Caco-2 (cell line): ENCODE measurements at regions not wholly inside any gene's neighbourhood (a gene's known extent, or its start where the extent isn't known, plus 50 kb on each side); places are given as distances from the start of the nearest gene placed in this dataset.

Source experiments
- BruUV-seq: library from RNA; stranded (reverse); fragments of 400-500 nt; replicated peaks from 2 replicates; lab custom pipeline; 2021; lab: Mats Ljungman, UMichigan
- CTCF ChIA-PET: fragments of 300-600 bp; sonication (Branson Sonifier 250); formaldehyde crosslinking; loops from one replicate; lab custom pipeline; 2022; ENCODE audit warnings: antibody characterized with exemption; lab: Charles Lee
- POLR2A ChIA-PET: fragments of 300-600 bp; sonication (Branson Sonifier 250); formaldehyde crosslinking; loops from one replicate; lab custom pipeline; 2022; ENCODE audit warnings: antibody characterized with exemption; lab: Charles Lee
- DNase-seq, 2 experiments: peaks; one replicate each; pipeline versions ENCODE4 v3.0.0 to v3.0.0-alpha.2; 2020 to 2022
- H3K27me3 ChIP-seq: replicated peaks from 2 replicates; pipeline ENCODE4 v1.6.0; 2011; ENCODE audit warnings: low read length; ENCODE audit not compliant: control insufficient read depth, insufficient read depth
- H3K36me3 ChIP-seq: 2 replicates; pipeline ENCODE4 v1.5.1; 2011; ENCODE audit warnings: low read length; ENCODE audit not compliant: control insufficient read depth, insufficient read depth
- H3K4me1 ChIP-seq: fragments of 250-450 bp; sonication (Bioruptor Pico); 2 replicates; pipeline ENCODE4 v1.5.1; 2020; ENCODE audit warnings: mild to moderate bottlenecking
- H3K4me3 ChIP-seq: 2 replicates; pipeline ENCODE4 v1.5.1; 2011; ENCODE audit warnings: low read depth, mild to moderate bottlenecking, control low read depth, low read length
- H3K9me3 ChIP-seq: fragments of 250-450 bp; sonication (Bioruptor Pico); 2 replicates; pipeline ENCODE4 v1.5.1; 2020; ENCODE audit warnings: mild to moderate bottlenecking, moderate library complexity
- H3K27ac Mint-ChIP-seq: one replicate; pipeline ENCODE4 v1.8.0; 2022; ENCODE audit warnings: mixed read lengths; ENCODE audit not compliant: unreplicated experiment
- H3K27me3 Mint-ChIP-seq: one replicate; pipeline ENCODE4 v1.8.0; 2022; ENCODE audit warnings: mixed read lengths; ENCODE audit not compliant: insufficient read depth, unreplicated experiment
- H3K36me3 Mint-ChIP-seq: one replicate; pipeline ENCODE4 v1.8.0; 2022; ENCODE audit warnings: mild to moderate bottlenecking, mixed read lengths; ENCODE audit not compliant: insufficient read depth, unreplicated experiment
- H3K4me1 Mint-ChIP-seq: one replicate; pipeline ENCODE4 v1.8.0; 2022; ENCODE audit warnings: low read depth, mixed read lengths; ENCODE audit not compliant: unreplicated experiment
- H3K4me3 Mint-ChIP-seq: one replicate; pipeline ENCODE4 v1.8.0; 2022; ENCODE audit warnings: mild to moderate bottlenecking, moderate library complexity, mixed read lengths; ENCODE audit not compliant: unreplicated experiment
- H3K9me3 Mint-ChIP-seq: one replicate; pipeline ENCODE4 v1.8.0; 2022; ENCODE audit warnings: mixed read lengths; ENCODE audit not compliant: unreplicated experiment
- intact Hi-C: fragments of 100-400 bp; cut with micrococcal nuclease; formaldehyde crosslinking; loops from one replicate; pipeline ENCODE4 v1.10.0; 2022; ENCODE audit not compliant: unreplicated experiment
- TF ChIP-seq, protein P1 (sequence below), 2 experiments: fragments of 200-600 bp in 1 of 2; IDR thresholded peaks; 1 replicate in 1 of 2; 2 replicates in 1 of 2; pipeline versions ENCODE4 v1.5.1 to v1.8.0; 2011 to 2022; ENCODE audit warnings: antibody characterized with exemption in 1 of 2, control low read depth in 1 of 2, inconsistent platforms in 1 of 2, low read depth in 1 of 2, low read length in 1 of 2, mild to moderate bottlenecking in 1 of 2, moderate library complexity in 1 of 2; ENCODE audit not compliant: insufficient read depth in 1 of 2, severe bottlenecking in 1 of 2, unreplicated experiment in 1 of 2

DNA sequence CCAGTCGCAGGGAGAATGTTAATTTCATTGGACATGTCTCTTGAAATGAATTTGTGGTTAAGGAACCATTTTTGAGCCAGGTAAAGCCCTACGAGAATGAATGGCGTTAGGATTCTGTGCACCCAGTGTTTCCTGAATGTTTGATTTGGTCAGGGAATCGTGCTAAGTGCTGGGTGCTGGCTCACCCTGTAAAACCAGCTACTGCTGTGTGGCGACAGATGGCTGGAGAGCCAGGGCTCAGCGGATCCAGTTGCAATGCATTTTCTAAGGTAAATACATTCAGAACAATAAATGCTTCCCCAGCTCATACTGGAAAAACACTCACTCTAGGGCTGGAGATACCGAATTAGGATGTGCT, 355.5 kb downstream of the GLRX3 start:
- H3K4me3 ChIP-seq = no peak overlapping the region
- CTCF ChIA-PET = no interaction called here
- TF ChIP-seq, protein P1, sequence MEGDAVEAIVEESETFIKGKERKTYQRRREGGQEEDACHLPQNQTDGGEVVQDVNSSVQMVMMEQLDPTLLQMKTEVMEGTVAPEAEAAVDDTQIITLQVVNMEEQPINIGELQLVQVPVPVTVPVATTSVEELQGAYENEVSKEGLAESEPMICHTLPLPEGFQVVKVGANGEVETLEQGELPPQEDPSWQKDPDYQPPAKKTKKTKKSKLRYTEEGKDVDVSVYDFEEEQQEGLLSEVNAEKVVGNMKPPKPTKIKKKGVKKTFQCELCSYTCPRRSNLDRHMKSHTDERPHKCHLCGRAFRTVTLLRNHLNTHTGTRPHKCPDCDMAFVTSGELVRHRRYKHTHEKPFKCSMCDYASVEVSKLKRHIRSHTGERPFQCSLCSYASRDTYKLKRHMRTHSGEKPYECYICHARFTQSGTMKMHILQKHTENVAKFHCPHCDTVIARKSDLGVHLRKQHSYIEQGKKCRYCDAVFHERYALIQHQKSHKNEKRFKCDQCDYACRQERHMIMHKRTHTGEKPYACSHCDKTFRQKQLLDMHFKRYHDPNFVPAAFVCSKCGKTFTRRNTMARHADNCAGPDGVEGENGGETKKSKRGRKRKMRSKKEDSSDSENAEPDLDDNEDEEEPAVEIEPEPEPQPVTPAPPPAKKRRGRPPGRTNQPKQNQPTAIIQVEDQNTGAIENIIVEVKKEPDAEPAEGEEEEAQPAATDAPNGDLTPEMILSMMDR (IDR thresholded peaks at IDR 0.05; ENCODE audit: insufficient read depth in 1 of 2, low read depth in 1 of 2, low read length in 1 of 2, severe bottlenecking in 1 of 2, unreplicated experiment in 1 of 2) = no peak
- no peaks in the 10 kb centered on the region for H3K27me3 ChIP-seq
- no peak overlapping the region for H3K27ac Mint-ChIP-seq
- no peaks in the 10 kb centered on the region for H3K4me1 Mint-ChIP-seq
- BruUV-seq = no TSS peak
- no peaks in the 10 kb centered on the region for H3K36me3 ChIP-seq
- intact Hi-C loops = no loop called here
- H3K9me3 ChIP-seq = peaks cover 3% of the 10 kb centered on the region
- peaks cover 12% of the 10 kb centered on the region for H3K4me1 ChIP-seq
- no peaks in the 10 kb centered on the region for H3K27me3 Mint-ChIP-seq
- no peak overlapping the region for H3K4me3 Mint-ChIP-seq
- no peaks in the 10 kb centered on the region for H3K9me3 Mint-ChIP-seq
- DNase-seq = no peak
- no peaks in the 10 kb centered on the region for H3K36me3 Mint-ChIP-seq
- POLR2A ChIA-PET = no interaction called here

DNA sequence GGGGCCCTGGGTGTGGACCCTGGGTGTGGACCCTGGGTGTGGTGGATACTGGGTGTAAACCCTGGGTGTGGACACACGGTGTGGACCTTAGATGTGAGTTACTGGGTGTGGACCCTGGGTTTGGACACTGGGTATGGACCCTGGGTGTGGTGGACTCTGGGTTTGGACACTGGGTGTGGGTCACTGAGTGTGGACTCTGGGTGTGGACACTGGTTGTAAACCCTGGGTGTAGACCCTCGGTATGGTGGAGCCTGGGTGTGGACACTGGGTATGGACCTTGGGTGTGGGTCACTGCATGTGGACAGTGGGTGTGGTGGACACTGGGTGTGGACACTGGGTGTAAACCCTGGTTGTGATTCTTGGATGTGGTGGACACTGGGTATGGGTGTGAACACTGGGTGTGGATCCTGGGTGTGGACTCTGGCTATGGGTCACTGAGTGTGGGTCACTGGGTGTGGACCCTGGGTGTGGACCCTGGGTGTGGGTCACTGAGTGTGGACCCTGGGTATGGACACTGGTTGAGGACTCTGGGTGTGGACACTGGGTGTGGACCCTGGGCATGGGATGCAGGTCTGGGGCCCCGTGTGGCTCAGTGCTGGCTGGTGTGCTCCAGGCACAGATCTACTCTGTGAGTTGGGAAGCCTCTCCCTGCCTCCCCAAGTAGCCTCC, 356.2 kb downstream of the GLRX3 start:
- no peak for DNase-seq
- Mint-ChIP-seq H3K9me3 (no peaks in the 10 kb centered on the region), H3K27me3 (peaks cover 6% of the 10 kb centered on the region), H3K36me3 (no peaks in the 10 kb centered on the region), H3K4me3 (no peak overlapping the region), H3K4me1 (no peaks in the 10 kb centered on the region), H3K27ac (no peak overlapping the region)
- peaks cover 3% of the 10 kb centered on the region for H3K9me3 ChIP-seq
- no TSS peak for BruUV-seq
- no peak overlapping the region for H3K4me3 ChIP-seq
- no peaks in the 10 kb centered on the region for H3K27me3 ChIP-seq
- POLR2A ChIA-PET = no interaction called here
- intact Hi-C loops = no loop called here
- peaks cover 12% of the 10 kb centered on the region for H3K4me1 ChIP-seq
- TF ChIP-seq, protein P1 (IDR thresholded peaks at IDR 0.05; ENCODE audit: insufficient read depth in 1 of 2, low read depth in 1 of 2, low read length in 1 of 2, severe bottlenecking in 1 of 2, unreplicated experiment in 1 of 2) = no peak
- no peaks in the 10 kb centered on the region for H3K36me3 ChIP-seq
- CTCF ChIA-PET = no interaction called here

DNA sequence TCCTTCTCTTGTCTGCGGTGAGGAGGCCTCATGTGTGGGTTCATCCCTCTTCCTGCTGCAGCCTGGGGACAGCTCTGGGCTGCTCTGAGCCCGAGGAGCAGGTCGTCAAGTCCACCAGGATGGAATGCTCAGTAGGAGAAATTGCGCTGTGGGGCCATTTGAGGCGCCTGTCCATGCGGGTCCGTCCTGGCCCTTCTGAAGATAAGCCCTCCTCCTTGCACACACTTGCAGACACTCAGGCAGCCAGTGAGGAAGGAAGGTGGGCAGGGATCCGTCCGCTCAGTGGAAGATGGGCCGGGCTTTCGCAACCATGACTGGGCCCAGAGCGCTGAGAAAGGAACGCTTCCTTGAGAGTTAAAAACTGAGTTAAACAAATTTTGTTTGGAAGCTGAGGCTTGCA, 356.8 kb downstream of the GLRX3 start:
- Mint-ChIP-seq H3K4me1 (no peaks in the 10 kb centered on the region), H3K36me3 (no peaks in the 10 kb centered on the region), H3K4me3 (no peak overlapping the region), H3K9me3 (no peaks in the 10 kb centered on the region), H3K27ac (no peak overlapping the region), H3K27me3 (peaks cover 6% of the 10 kb centered on the region)
- ChIA-PET POLR2A (no interaction called here), CTCF (no interaction called here)
- intact Hi-C loops = no loop called here
- TF ChIP-seq, protein P1 (IDR thresholded peaks at IDR 0.05; ENCODE audit: insufficient read depth in 1 of 2, low read depth in 1 of 2, low read length in 1 of 2, severe bottlenecking in 1 of 2, unreplicated experiment in 1 of 2) = no peak
- Histone ChIP-seq H3K36me3 (no peaks in the 10 kb centered on the region), H3K27me3 (no peaks in the 10 kb centered on the region), H3K4me3 (no peak overlapping the region), H3K4me1 (peaks cover 12% of the 10 kb centered on the region), H3K9me3 (peaks cover 3% of the 10 kb centered on the region)
- no TSS peak for BruUV-seq
- DNase-seq = no peak
